Body of pancreas (tissue), 4 donors: ENCODE measurements at regions not wholly inside any gene's neighbourhood (a gene's known extent, or its start where the extent isn't known, plus 50 kb on each side); places are given as distances from the start of the nearest gene placed in this dataset.

Source experiments
- ATAC-seq: fragments of 150-250 bp; one replicate; pipeline ENCODE4 v1.9.1; 2016
- DNase-seq, 4 donors: peaks; one replicate each; pipeline ENCODE4 v3.0.0-alpha.2; 2019
- H3K27ac ChIP-seq, 4 donors: fragments of 200-600 bp; sonication (generic); 1 replicate in 3 of 4; 2 replicates in 1 of 4; pipeline versions ENCODE4 v1.5.1 to v1.6.1; 2016 to 2019; ENCODE audit warnings: mild to moderate bottlenecking in 1 of 4, mixed read lengths in 1 of 4, moderate library complexity in 1 of 4
- H3K27me3 ChIP-seq, 2 donors: fragments of 200-600 bp; sonication (generic); one replicate each; pipeline ENCODE4 v1.6.0; 2016; ENCODE audit warnings: mild to moderate bottlenecking in 1 of 2
- H3K36me3 ChIP-seq, 2 donors: fragments of 200-600 bp; sonication (generic); replicated peaks in 1 of 2; 2 replicates each; pipeline ENCODE4 v1.5.1; 2016; ENCODE audit warnings: low read depth in 2 of 2; ENCODE audit not compliant: insufficient read depth in 1 of 2
- H3K4me1 ChIP-seq: fragments of 200-600 bp; sonication (generic); one replicate; pipeline ENCODE4 v1.6.0; 2016
- H3K4me3 ChIP-seq, 2 donors: fragments of 200-600 bp; sonication (generic); 1 replicate in 1 of 2; 2 replicates in 1 of 2; pipeline ENCODE4 v1.5.1; 2016 to 2019
- H3K9me3 ChIP-seq, 3 donors: fragments of 200-600 bp; sonication (generic); 1 replicate in 2 of 3; 2 replicates in 1 of 3; pipeline ENCODE4 v1.5.1; 2016
- CTCF ChIP-seq, 7 experiments: fragments of 450-650 bp in 4 of 7; fragments of 200-600 bp in 3 of 7; sonication (generic) in 3 of 7; IDR thresholded peaks; one replicate each; pipeline ENCODE4 v1.5.1; 2016 to 2019; ENCODE audit warnings: antibody characterized with exemption in 7 of 7
- POLR2A ChIP-seq, 3 donors: fragments of 450-650 bp; IDR thresholded peaks; one replicate each; pipeline ENCODE4 v1.6.1; 2016; ENCODE audit warnings: antibody characterized with exemption in 3 of 3, mild to moderate bottlenecking in 2 of 3
- WGBS, 2 donors: methylation state at CpG; one replicate each; pipeline ENCODE4 v1.1.5; 2017; 5-methylcytosine and 5-hydroxymethylcytosine counted together
- intact Hi-C: fragments of 100-400 bp; cut with DNase I; formaldehyde crosslinking; loops from one replicate; pipeline ENCODE4 v1.15.1; 2023

DNA sequence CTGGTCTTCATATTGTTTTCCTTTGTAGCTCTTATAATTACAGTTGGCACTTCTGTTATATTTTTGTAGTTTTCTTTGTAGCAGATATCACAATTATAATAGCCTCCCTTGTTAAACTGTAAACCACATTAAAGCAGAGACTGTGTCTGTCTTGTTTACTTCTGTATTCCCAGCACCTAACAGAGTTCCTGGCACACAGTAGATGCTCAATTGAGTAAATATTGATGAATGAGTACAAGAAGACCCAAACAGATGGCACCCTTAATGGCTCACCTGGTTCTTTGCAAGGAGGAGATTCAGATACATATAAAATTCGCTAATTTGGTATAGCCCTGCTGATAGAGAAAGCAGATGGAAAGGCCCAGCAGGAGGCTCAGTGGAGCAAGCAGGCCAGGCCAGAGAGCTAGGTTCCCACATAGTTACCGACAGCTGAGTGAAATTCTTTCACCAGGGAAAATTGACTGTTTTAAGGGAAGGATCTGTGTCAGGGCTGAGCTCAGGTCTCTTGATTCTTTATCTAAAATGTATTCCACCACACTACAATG, 120.1 kb downstream of the NUP35 start:
- intact Hi-C loops, result no loop called here
- ATAC-seq, result no peak
- H3K36me3 ChIP-seq, result no peaks in the 10 kb centered on the region
- no peaks in the 10 kb centered on the region for H3K4me1 ChIP-seq
- TF ChIP-seq CTCF (IDR thresholded peaks at IDR 0.05) (no peak), POLR2A (IDR thresholded peaks at IDR 0.05) (no peak)
- H3K9me3 ChIP-seq, result no peaks in the 10 kb centered on the region
- no peak overlapping the region for H3K4me3 ChIP-seq
- H3K27me3 ChIP-seq, result no peaks in the 10 kb centered on the region
- no peak overlapping the region for H3K27ac ChIP-seq
- peak in 1 of 4 donors; percentile 7 for DNase-seq
- 81 to 86% methylated on average over 2 of the region's 2 CpGs for WGBS, 2 donors

- Histone ChIP-seq H3K27ac (no peak overlapping the region), H3K4me1 (no peaks in the 10 kb centered on the region), H3K36me3 (no peaks in the 10 kb centered on the region), H3K4me3 (no peak overlapping the region), H3K27me3 (no peaks in the 10 kb centered on the region), H3K9me3 (no peaks in the 10 kb centered on the region)
- intact Hi-C loops, result no loop called here
- DNase-seq, result no peak
- 0 to 2% methylated on average over 1 of the region's 1 CpG for WGBS, 2 donors
- no peak for ATAC-seq
- TF ChIP-seq POLR2A (IDR thresholded peaks at IDR 0.05) (no peak), CTCF (IDR thresholded peaks at IDR 0.05) (peak in 6 of 7 experiments; percentile 37 to 57 (median 52))
Measured at GRCh38 chr2:183248866-183249567, 124.8 kb downstream of the NUP35 start.

GRCh38 chr2:183250061-183250460, 125.8 kb downstream of the NUP35 start:
- Histone ChIP-seq H3K27ac (no peak overlapping the region), H3K36me3 (no peaks in the 10 kb centered on the region), H3K4me1 (no peaks in the 10 kb centered on the region), H3K4me3 (no peak overlapping the region), H3K9me3 (no peaks in the 10 kb centered on the region), H3K27me3 (no peaks in the 10 kb centered on the region)
- DNase-seq, result no peak
- WGBS, 2 donors, result 43 to 49% methylated on average over 3 of the region's 3 CpGs
- intact Hi-C loops, result no loop called here
- ATAC-seq, result no peak
- no peak for TF ChIP-seq POLR2A (IDR thresholded peaks at IDR 0.05)
- no peak for TF ChIP-seq CTCF (IDR thresholded peaks at IDR 0.05)

- H3K4me3 ChIP-seq, result no peak overlapping the region
- no peaks in the 10 kb centered on the region for H3K4me1 ChIP-seq
- intact Hi-C loops, result no loop called here
- H3K27me3 ChIP-seq, result no peaks in the 10 kb centered on the region
- H3K9me3 ChIP-seq, result no peaks in the 10 kb centered on the region
- WGBS, 2 donors, result 90 to 91% methylated on average over 3 of the region's 3 CpGs
- no peaks in the 10 kb centered on the region for H3K36me3 ChIP-seq
- no peak for TF ChIP-seq CTCF (IDR thresholded peaks at IDR 0.05)
- TF ChIP-seq POLR2A (IDR thresholded peaks at IDR 0.05), result no peak
- DNase-seq (no peak), ATAC-seq (no peak)
- H3K27ac ChIP-seq, result no peak overlapping the region
Measured at GRCh38 chr2:183250472-183250871, 126.2 kb downstream of the NUP35 start.
